ENCODE measurements at regions not wholly inside any gene's neighbourhood (a gene's known extent, or its start where the extent isn't known, plus 50 kb on each side); places are given as distances from the start of the nearest gene placed in this dataset.
"Not testable (repeated sequence)": the region's sequence is repeated elsewhere in the genome, so short reads cannot be mapped to it uniquely, and the experiment has no call there.

- no peaks in the 10 kb centered on the region for H3K27me3 ChIP-seq
- no peak overlapping the region for H3K4me3 ChIP-seq
- H3K9me3 ChIP-seq: no peaks in the 10 kb centered on the region
- no peak for TF ChIP-seq POLR2A (IDR thresholded peaks at IDR 0.05)
- TF ChIP-seq CTCF (IDR thresholded peaks at IDR 0.05): no peak
- no peak for DNase-seq
- no peaks in the 10 kb centered on the region for H3K36me3 ChIP-seq (ENCODE audit: low read depth, missing control alignments)
- no peak overlapping the region for H3K27ac ChIP-seq
- H3K4me1 ChIP-seq: no peaks in the 10 kb centered on the region
- WGBS, 2 donors: 64 to 86% methylated on average over 1 of the region's 1 CpG
- intact Hi-C loops (cut with DNase I; ENCODE audit: low total_unique reads): no loop called here
These were observed 875.7 kb upstream of the ANO3 start for GRCh38 chr11:25456211-25456610.

- intact Hi-C loops (cut with DNase I; ENCODE audit: low total_unique reads): no loop called here
- H3K27me3 ChIP-seq: no peaks in the 10 kb centered on the region
- no peaks in the 10 kb centered on the region for H3K36me3 ChIP-seq (ENCODE audit: low read depth, missing control alignments)
- H3K9me3 ChIP-seq: no peaks in the 10 kb centered on the region
- no peak overlapping the region for H3K4me3 ChIP-seq
- peaks cover 8% of the 10 kb centered on the region for H3K4me1 ChIP-seq
- WGBS, 2 donors: 40 to 45% methylated on average over 5 of the region's 5 CpGs
- H3K27ac ChIP-seq: no peak overlapping the region
- TF ChIP-seq CTCF (IDR thresholded peaks at IDR 0.05) (no peak), POLR2A (IDR thresholded peaks at IDR 0.05) (no peak)
- peak; percentile 20 for DNase-seq
These were observed 847.9 kb upstream of the ANO3 start for GRCh38 chr11:25483915-25484635.

GRCh38 chr11:25485315-25485714, 846.6 kb upstream of the ANO3 start:
- TF ChIP-seq CTCF (IDR thresholded peaks at IDR 0.05): no peak
- no peak for TF ChIP-seq POLR2A (IDR thresholded peaks at IDR 0.05)
- Histone ChIP-seq H3K36me3 (ENCODE audit: low read depth, missing control alignments) (no peaks in the 10 kb centered on the region), H3K4me1 (peaks cover 8% of the 10 kb centered on the region), H3K27me3 (no peaks in the 10 kb centered on the region), H3K27ac (no peak overlapping the region), H3K9me3 (no peaks in the 10 kb centered on the region), H3K4me3 (no peak overlapping the region)
- WGBS, 2 donors: 34 to 45% methylated on average over 2 of the region's 2 CpGs
- no peak for DNase-seq
- intact Hi-C loops (cut with DNase I; ENCODE audit: low total_unique reads): no loop called here

- H3K36me3 ChIP-seq (ENCODE audit: low read depth, missing control alignments); intact Hi-C loops (cut with DNase I; ENCODE audit: low total_unique reads); H3K27me3 ChIP-seq; H3K4me1 ChIP-seq; H3K9me3 ChIP-seq; H3K4me3 ChIP-seq; DNase-seq: not testable (repeated sequence)
- H3K27ac ChIP-seq: peak overlapping the region in 1 of 2 donors; percentile 44
- 79 to 81% methylated on average over 8 of the region's 8 CpGs for WGBS, 2 donors
These were observed 845.6 kb upstream of the ANO3 start for GRCh38 chr11:25486338-25486737.

- H3K4me1 ChIP-seq; H3K27me3 ChIP-seq; H3K36me3 ChIP-seq (ENCODE audit: low read depth, missing control alignments); H3K27ac ChIP-seq; H3K4me3 ChIP-seq; intact Hi-C loops (cut with DNase I; ENCODE audit: low total_unique reads); H3K9me3 ChIP-seq: not testable (repeated sequence)
- 66% methylated on average over 4 of the region's 5 CpGs for WGBS, 2 donors
- peak; percentile 31 for DNase-seq
These were observed 843.8 kb upstream of the ANO3 start for GRCh38 chr11:25488176-25488575.

GRCh38 chr11:25501426-25501825, 830.5 kb upstream of the ANO3 start:
- H3K9me3 ChIP-seq; H3K4me3 ChIP-seq; DNase-seq; H3K4me1 ChIP-seq; intact Hi-C loops (cut with DNase I; ENCODE audit: low total_unique reads); H3K27ac ChIP-seq; H3K36me3 ChIP-seq (ENCODE audit: low read depth, missing control alignments); H3K27me3 ChIP-seq: not testable (repeated sequence)
- WGBS, 2 donors: 61 to 75% methylated on average over 7 of the region's 7 CpGs
